ENCODE measurements at regions not wholly inside any gene's neighbourhood (a gene's known extent, or its start where the extent isn't known, plus 50 kb on each side); places are given as distances from the start of the nearest gene placed in this dataset.

- TF ChIP-seq CTCF (IDR thresholded peaks at IDR 0.05) (no peak), EZH2 (IDR thresholded peaks at IDR 0.05) (no peak)
Measured at GRCh38 chr12:87008785-87009384, 752.7 kb upstream of the MGAT4C start.
